ENCODE measurements at regions not wholly inside any gene's neighbourhood (a gene's known extent, or its start where the extent isn't known, plus 50 kb on each side); places are given as distances from the start of the nearest gene placed in this dataset.
"Not testable (repeated sequence)": the region's sequence is repeated elsewhere in the genome, so short reads cannot be mapped to it uniquely, and the experiment has no call there.

DNA sequence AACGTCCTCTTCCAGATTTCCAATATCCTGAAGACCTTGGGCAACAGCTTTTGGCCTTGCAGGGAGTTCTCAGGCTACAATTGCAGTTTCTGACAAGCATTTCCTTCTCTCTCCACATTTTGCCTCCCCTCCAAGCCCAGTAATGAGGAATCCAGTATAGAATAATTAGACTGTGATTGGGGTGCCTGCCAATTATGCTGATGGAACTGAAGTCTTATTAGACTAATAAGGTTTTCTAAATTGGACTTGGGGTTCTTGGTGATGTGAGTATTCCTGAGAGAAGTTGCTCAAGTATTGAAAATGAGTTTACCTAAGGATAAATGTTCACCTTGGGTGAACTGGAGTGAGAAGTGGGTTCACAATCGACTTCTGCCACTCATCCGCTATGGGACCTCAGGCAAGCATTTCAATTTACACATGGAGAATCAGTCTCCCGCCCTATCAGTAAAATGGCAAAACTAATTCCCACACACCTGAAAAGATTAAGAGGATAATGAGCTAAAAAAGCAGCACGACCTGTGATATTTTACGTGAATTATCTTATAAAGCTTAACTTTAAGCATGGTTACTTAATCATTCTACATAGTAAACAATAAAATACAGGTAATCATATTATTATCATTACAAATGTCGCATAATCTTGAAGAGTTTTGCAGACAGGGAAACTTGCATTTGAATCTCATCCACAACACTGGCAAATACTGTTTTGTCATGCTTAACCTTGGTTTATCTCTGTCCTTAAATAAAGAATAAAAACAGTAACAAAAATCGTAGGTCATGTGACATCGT, 628.0 kb downstream of the TMEM114 start:
- DNase-seq (ENCODE audit: low spot score): no peak

DNA sequence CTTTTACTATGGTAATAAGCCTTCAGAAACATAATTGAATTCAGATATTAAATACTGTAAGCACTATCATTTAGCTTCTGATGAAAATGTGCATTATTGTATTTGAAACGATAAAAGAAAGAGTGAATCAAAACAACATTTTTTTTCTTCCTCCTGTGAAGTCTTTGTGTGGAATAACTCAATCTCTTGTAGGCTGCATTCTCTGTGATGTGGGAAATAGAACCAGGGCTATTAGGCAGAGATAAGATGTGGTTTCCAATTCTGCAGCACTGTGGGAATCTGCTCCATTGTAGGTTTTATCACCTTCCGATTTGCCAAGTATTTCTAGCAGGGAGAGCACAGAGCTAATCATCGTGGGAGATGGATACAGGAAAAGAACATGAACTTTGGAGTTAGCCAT, 624.5 kb downstream of the RBFOX1 start:
- DNase-seq (ENCODE audit: low spot score): no peak

GRCh38 chr16:7953360-7953759, 620.7 kb downstream of the RBFOX1 start:
- DNase-seq (ENCODE audit: low spot score): no peak

GRCh38 chr16:7946142-7946541, 613.5 kb downstream of the RBFOX1 start:
- DNase-seq (ENCODE audit: low spot score): no peak

GRCh38 chr16:7938175-7938574, 605.5 kb downstream of the RBFOX1 start:
- DNase-seq (ENCODE audit: low spot score): no peak

- peak; percentile 11 for DNase-seq (ENCODE audit: low spot score)
These were observed 588.7 kb downstream of the RBFOX1 start for GRCh38 chr16:7921345-7921744.

- DNase-seq (ENCODE audit: low spot score): no peak
These were observed 587.1 kb downstream of the RBFOX1 start for GRCh38 chr16:7919782-7920181.

GRCh38 chr16:7914748-7915147, 582.1 kb downstream of the RBFOX1 start:
- no peak for DNase-seq (ENCODE audit: low spot score)

GRCh38 chr16:7912132-7912531, 579.5 kb downstream of the RBFOX1 start:
- DNase-seq (ENCODE audit: low spot score): no peak

DNA sequence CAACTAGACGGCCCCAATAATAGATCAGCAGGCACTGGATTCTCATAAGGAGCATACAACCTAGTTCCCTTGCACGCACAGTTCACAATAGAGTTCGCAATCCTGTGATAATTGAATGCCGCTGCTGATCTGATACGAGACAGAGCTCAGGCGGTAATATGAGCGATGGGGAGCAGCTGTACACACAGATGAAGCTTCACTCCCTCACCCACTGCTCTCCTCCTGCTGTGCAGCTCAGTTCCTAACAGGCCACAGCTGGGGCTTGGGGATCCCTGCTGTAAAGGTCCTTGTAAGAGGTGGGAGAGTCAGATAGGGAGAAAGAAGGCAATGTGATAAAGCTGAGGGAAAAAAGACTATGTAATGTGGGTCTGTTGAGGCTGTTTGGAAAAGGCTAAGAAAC, 577.5 kb downstream of the RBFOX1 start:
- DNase-seq (ENCODE audit: low spot score): no peak

GRCh38 chr16:7888411-7888810, 555.8 kb downstream of the RBFOX1 start:
- no peak for DNase-seq (ENCODE audit: low spot score)

DNA sequence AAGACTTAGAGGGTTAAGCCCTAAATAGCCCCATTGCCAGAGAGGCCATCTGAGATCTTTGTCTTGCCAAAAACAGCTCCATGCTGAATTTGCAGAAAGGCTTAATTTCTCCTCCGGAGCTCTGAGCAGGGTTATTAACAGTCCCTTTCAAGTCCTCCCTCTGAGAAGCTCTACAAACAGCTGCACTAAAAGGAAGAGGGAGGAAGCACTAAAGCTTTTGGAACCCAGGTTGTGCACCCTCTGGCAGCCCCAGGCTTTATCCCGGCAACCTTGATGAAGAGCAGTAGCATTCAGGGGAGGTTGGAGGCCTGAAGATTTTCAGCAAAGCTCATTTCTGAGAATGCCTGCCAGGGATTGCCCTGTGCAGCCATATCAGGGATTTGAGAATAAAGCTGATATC, 554.7 kb downstream of the RBFOX1 start:
- DNase-seq (ENCODE audit: low spot score): no peak

- DNase-seq (ENCODE audit: low spot score): no peak
These were observed 539.3 kb downstream of the RBFOX1 start for GRCh38 chr16:7871979-7872378.

DNA sequence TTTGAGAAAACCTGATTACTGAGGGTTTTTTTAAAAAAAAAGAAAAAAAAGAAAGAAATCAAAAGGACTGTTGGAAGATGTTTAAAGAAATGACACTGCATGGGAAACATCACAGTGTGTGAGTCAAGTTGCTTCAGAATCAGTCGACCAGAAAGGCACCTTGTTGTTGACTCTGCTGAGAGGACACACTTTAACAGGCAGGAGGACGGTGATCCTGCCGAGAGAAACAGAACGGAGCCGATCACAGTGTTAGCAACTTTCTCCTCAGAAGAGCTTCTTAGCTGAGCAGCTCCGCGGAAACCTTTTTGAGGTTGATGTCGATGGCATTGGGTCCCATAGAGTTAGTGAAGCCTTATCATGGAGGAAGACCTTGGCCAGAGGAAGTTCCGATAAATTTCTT, 538.7 kb downstream of the RBFOX1 start:
- no peak for DNase-seq (ENCODE audit: low spot score)

- DNase-seq (ENCODE audit: low spot score): no peak
These were observed 535.2 kb downstream of the RBFOX1 start for GRCh38 chr16:7867831-7868230.

DNA sequence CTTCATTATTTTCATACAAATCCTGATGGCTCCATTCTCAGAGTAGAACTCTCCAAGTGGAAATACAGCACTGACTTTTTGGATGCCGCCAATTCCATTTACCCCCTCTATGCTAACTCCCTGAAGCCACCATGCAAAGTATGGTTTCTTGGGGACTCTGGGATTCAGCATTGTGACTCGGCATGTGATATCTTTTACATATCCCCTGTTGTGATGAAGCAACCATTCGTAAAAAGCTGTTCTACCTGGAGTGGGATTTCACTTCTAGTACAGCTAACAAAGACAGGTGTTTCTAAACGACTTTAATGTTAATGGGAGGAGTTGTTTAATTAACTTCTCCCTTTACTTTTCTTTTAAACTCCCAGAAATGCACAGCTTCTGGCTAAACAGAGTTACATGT, 533.5 kb downstream of the RBFOX1 start:
- peak; percentile 9 for DNase-seq (ENCODE audit: low spot score)

DNA sequence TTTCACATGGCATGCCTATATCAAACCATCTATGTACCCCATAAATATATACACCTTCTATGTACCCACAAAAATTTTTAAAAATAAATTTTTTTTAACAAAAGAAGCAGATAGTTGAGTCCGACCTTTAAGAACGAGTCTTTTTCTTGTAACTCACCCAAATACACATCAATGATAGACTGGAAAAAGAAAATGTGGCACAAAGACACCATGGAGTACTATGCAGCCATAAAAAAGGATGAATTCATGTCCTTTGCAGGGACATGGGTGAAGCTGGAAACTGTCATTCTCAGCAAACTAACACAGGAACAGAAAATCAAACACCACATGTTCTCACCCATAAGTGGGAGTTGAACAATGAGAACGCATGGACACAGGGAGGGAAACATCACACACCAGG, 532.7 kb downstream of the RBFOX1 start:
- DNase-seq (ENCODE audit: low spot score): not testable (repeated sequence)

- no peak for DNase-seq (ENCODE audit: low spot score)
These were observed 529.4 kb downstream of the RBFOX1 start for GRCh38 chr16:7861891-7862582.

GRCh38 chr16:7853197-7853596, 520.6 kb downstream of the RBFOX1 start:
- DNase-seq (ENCODE audit: low spot score): no peak

DNA sequence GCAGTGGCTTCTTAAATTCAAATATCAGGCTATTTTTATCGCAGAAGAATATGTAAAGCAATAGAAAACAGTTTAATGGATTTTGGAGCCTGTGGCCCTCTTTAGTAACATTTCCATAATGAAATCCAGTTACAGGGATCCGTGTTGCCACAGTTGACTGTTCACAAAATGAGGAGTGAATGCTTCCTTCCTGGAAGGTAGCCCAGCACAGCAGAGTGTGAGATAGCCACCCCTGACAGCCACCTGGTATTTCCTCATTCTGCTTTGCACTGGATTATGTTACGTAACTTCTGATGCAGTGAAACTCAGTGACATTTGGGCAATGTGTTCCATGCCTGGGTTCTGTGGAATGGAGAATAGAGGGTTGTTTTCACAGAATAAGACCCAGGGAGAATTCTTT, 517.2 kb downstream of the RBFOX1 start:
- DNase-seq (ENCODE audit: low spot score): no peak

- no peak for DNase-seq (ENCODE audit: low spot score)
These were observed 510.6 kb downstream of the RBFOX1 start for GRCh38 chr16:7843261-7843660.

- no peak for DNase-seq (ENCODE audit: low spot score)
These were observed 506.9 kb downstream of the RBFOX1 start for GRCh38 chr16:7839568-7839967.

GRCh38 chr16:7834771-7835431, 502.3 kb downstream of the RBFOX1 start:
- DNase-seq (ENCODE audit: low spot score): no peak

Data from iPS-NIHi11 (cell line).